Nucleus accumbens (tissue), 56 donors: ENCODE measurements at regions not wholly inside any gene's neighbourhood (a gene's known extent, or its start where the extent isn't known, plus 50 kb on each side); places are given as distances from the start of the nearest gene placed in this dataset.

Experiments used
- DNase-seq, 56 donors: peaks; one replicate each; lab custom pipeline; 2025; lab: John Stamatoyannopoulos, UW

- no peak for DNase-seq
Measured at GRCh38 chr5:163766936-163767670, 261.7 kb downstream of the MAT2B start.

GRCh38 chr5:163770625-163771024 lies 265.2 kb downstream of the MAT2B start:
- DNase-seq: no peak

GRCh38 chr5:163772241-163772640 lies 266.8 kb downstream of the MAT2B start:
- DNase-seq: no peak

GRCh38 chr5:163772644-163773043 lies 267.2 kb downstream of the MAT2B start:
- DNase-seq: no peak

- DNase-seq: no peak
Measured at GRCh38 chr5:163773226-163773625, 267.8 kb downstream of the MAT2B start.

- no peak for DNase-seq
Measured at GRCh38 chr5:163789870-163790269, 284.5 kb downstream of the MAT2B start.

- DNase-seq: no peak
Measured at GRCh38 chr5:163790497-163790896, 285.1 kb downstream of the MAT2B start.

GRCh38 chr5:163794993-163795392 lies 289.6 kb downstream of the MAT2B start:
- no peak for DNase-seq

GRCh38 chr5:163807781-163808180 lies 302.4 kb downstream of the MAT2B start:
- DNase-seq: no peak

GRCh38 chr5:163809473-163809872 lies 304.1 kb downstream of the MAT2B start:
- DNase-seq: no peak

GRCh38 chr5:163813900-163814299 lies 308.5 kb downstream of the MAT2B start:
- no peak for DNase-seq

GRCh38 chr5:163815240-163815791 lies 309.9 kb downstream of the MAT2B start:
- DNase-seq: no peak

- no peak for DNase-seq
Measured at GRCh38 chr5:163821142-163821541, 315.7 kb downstream of the MAT2B start.

GRCh38 chr5:163822548-163822947 lies 317.1 kb downstream of the MAT2B start:
- DNase-seq: no peak

GRCh38 chr5:163825661-163826060 lies 320.2 kb downstream of the MAT2B start:
- DNase-seq: no peak

- DNase-seq: no peak
Measured at GRCh38 chr5:163826201-163826600, 320.8 kb downstream of the MAT2B start.

- DNase-seq: no peak
Measured at GRCh38 chr5:163832155-163832554, 326.7 kb downstream of the MAT2B start.

GRCh38 chr5:163838738-163839137 lies 333.3 kb downstream of the MAT2B start:
- DNase-seq: no peak

- DNase-seq: no peak
Measured at GRCh38 chr5:163846512-163846911, 341.1 kb downstream of the MAT2B start.

- DNase-seq: no peak
Measured at GRCh38 chr5:163855754-163856153, 350.3 kb downstream of the MAT2B start.

- DNase-seq: no peak
Measured at GRCh38 chr5:163861670-163862069, 356.3 kb downstream of the MAT2B start.

- no peak for DNase-seq
Measured at GRCh38 chr5:163867324-163867723, 361.9 kb downstream of the MAT2B start.

GRCh38 chr5:163867738-163868137 lies 362.3 kb downstream of the MAT2B start:
- no peak for DNase-seq
